HepG2 (cell line): ENCODE measurements at regions not wholly inside any gene's neighbourhood (a gene's known extent, or its start where the extent isn't known, plus 50 kb on each side); places are given as distances from the start of the nearest gene placed in this dataset.

Experiments
- ASH2L ChIP-seq: fragments of 300-600, 200-600 bp; sonication (generic); IDR thresholded peaks from 2 replicates; pipeline ENCODE4 v1.7.0; 2017; ENCODE audit warnings: low read depth, mild to moderate bottlenecking, moderate library complexity, mixed read lengths, low read length; ENCODE audit not compliant: insufficient read length
- ATF1 ChIP-seq: IDR thresholded peaks from 2 replicates; pipeline ENCODE4 v1.6.1; 2016; ENCODE audit warnings: mild to moderate bottlenecking, control low read depth
- CHD4 ChIP-seq: fragments of 200-600 bp; sonication (generic); IDR thresholded peaks from 2 replicates; pipeline ENCODE4 v1.7.0; 2017; ENCODE audit warnings: mild to moderate bottlenecking, low read length, borderline replicate concordance
- DPF2 ChIP-seq: sonication (generic); formaldehyde crosslinking; IDR thresholded peaks from 2 replicates; pipeline ENCODE4 v1.4.0; 2020; ENCODE audit warnings: mild to moderate bottlenecking, low read depth, missing genetic modification reagents, borderline replicate concordance
- FOSL2 ChIP-seq: sonication (generic); formaldehyde crosslinking; IDR thresholded peaks from 2 replicates; pipeline ENCODE4 v1.4.0; 2020; ENCODE audit warnings: missing genetic modification reagents
- GATAD1 ChIP-seq: IDR thresholded peaks from 2 replicates; pipeline ENCODE4 v1.6.1; 2016; ENCODE audit warnings: missing genetic modification reagents, missing compliant biosample characterization
- KDM4B ChIP-seq: sonication (generic); formaldehyde crosslinking; IDR thresholded peaks from 2 replicates; pipeline ENCODE4 v1.4.0; 2020; ENCODE audit warnings: missing genetic modification reagents
- KDM5B ChIP-seq: sonication (generic); formaldehyde crosslinking; IDR thresholded peaks from 2 replicates; pipeline ENCODE4 v1.4.0; 2020; ENCODE audit warnings: missing genetic modification reagents, mild to moderate bottlenecking, borderline replicate concordance
- RERE ChIP-seq: IDR thresholded peaks from 2 replicates; pipeline ENCODE4 v1.6.1; 2016; ENCODE audit warnings: low read depth, missing genetic modification reagents, missing compliant biosample characterization
- RXRA ChIP-seq: sonication (generic); formaldehyde crosslinking; IDR thresholded peaks from 2 replicates; pipeline ENCODE4 v1.5.1; 2020; ENCODE audit warnings: missing genetic modification reagents
- SIX1 ChIP-seq: sonication (generic); formaldehyde crosslinking; IDR thresholded peaks from 2 replicates; pipeline ENCODE4 v1.4.0; 2020; ENCODE audit warnings: missing genetic modification reagents, borderline replicate concordance
- TFAP4 ChIP-seq: sonication (generic); IDR thresholded peaks from 2 replicates; pipeline ENCODE4 v1.6.1; 2016; ENCODE audit warnings: low read depth, borderline replicate concordance
- ZNF33A ChIP-seq: sonication (generic); formaldehyde crosslinking; IDR thresholded peaks from 2 replicates; pipeline ENCODE4 v1.5.1; 2020; ENCODE audit warnings: missing genetic modification reagents, mild to moderate bottlenecking, moderate library complexity, borderline replicate concordance
- ZNF639 ChIP-seq: conservative IDR thresholded peaks from 2 replicates; pipeline ENCODE4 v1.6.1; 2018; ENCODE audit warnings: missing genetic modification reagents
- ZNF670 ChIP-seq: sonication (generic); formaldehyde crosslinking; IDR thresholded peaks from 2 replicates; pipeline ENCODE4 v1.8.0; 2022; ENCODE audit warnings: mild to moderate bottlenecking, missing genetic modification reagents, borderline replicate concordance
- ZNF747 ChIP-seq: sonication (generic); formaldehyde crosslinking; IDR thresholded peaks from 2 replicates; pipeline ENCODE4 v1.8.1; 2023; ENCODE audit warnings: missing genetic modification reagents, mild to moderate bottlenecking, borderline replicate concordance

GRCh38 chr2:16608661-16609643, 56.7 kb downstream of the CYRIA start (continued):
- no peak for TF ChIP-seq KDM4B (CRISPR knock-in tag)
- no peak for TF ChIP-seq DPF2 (CRISPR knock-in tag)
- TF ChIP-seq ZNF670 (CRISPR knock-in tag), result no peak
- TF ChIP-seq CHD4, result no peak
- TF ChIP-seq ATF1 (CRISPR knock-in tag), result no peak; the same call in 1 of the 2 replicates
- TF ChIP-seq ZNF747 (CRISPR knock-in tag), result no peak
- no peak for TF ChIP-seq ZNF639 (CRISPR knock-in tag)
- TF ChIP-seq KDM5B (CRISPR knock-in tag), result peak; percentile 22; the same call in 1 of the 2 replicates
- no peak for TF ChIP-seq TFAP4
- no peak for TF ChIP-seq GATAD1 (CRISPR knock-in tag)
- TF ChIP-seq ZNF33A (CRISPR knock-in tag), result no peak
- TF ChIP-seq FOSL2 (CRISPR knock-in tag), result no peak
- no peak for TF ChIP-seq RERE (CRISPR knock-in tag)
- TF ChIP-seq RXRA (CRISPR knock-in tag), result peak; percentile 41; the same call in 1 of the 2 replicates
- TF ChIP-seq SIX1 (CRISPR knock-in tag), result no peak
- no peak for TF ChIP-seq ASH2L
